Pancreas (tissue), 10 donors: ENCODE measurements at regions not wholly inside any gene's neighbourhood (a gene's known extent, or its start where the extent isn't known, plus 50 kb on each side); places are given as distances from the start of the nearest gene placed in this dataset.

ENCODE experiments used
- ATAC-seq, 4 donors: fragments of 200-7000 bp; cut with Tn5 transposase; one replicate each; pipeline versions ENCODE4 v1.8.0 to v1.9.1; 2020; ENCODE audit warnings: mild to moderate bottlenecking in 4 of 4, moderate library complexity in 4 of 4
- DNase-seq, 6 donors: peaks; one replicate each; pipeline ENCODE4 v3.0.0-alpha.2; 2020
- FAIRE-seq: peaks from 2 replicates; lab custom pipeline; 2012; peaks lifted over from hg19 to GRCh38; lab: Jason Lieb, UNC
- H3K27ac ChIP-seq, 4 donors: fragments of 200-600 bp; sonication (generic); 1 replicate in 3 of 4; 2 replicates in 1 of 4; pipeline versions ENCODE4 v1.5.0 to v1.8.0; 2020
- H3K27me3 ChIP-seq, 4 donors: fragments of 200-600 bp; one replicate each; pipeline ENCODE4 v1.8.0; 2021
- H3K36me3 ChIP-seq, 3 donors: fragments of 200-600 bp; sonication (generic) in 1 of 3; one replicate each; pipeline versions ENCODE4 v1.5.0 to v1.8.0; 2020 to 2021
- H3K4me1 ChIP-seq, 3 donors: fragments of 200-600 bp; one replicate each; pipeline ENCODE4 v1.8.0; 2021
- H3K4me3 ChIP-seq, 4 donors: fragments of 200-600 bp; sonication (generic) in 2 of 4; one replicate each; pipeline versions ENCODE4 v1.5.0 to v1.8.0; 2020 to 2021
- H3K9me3 ChIP-seq, 4 donors: fragments of 200-600 bp; one replicate each; pipeline ENCODE4 v1.8.0; 2021
- WGBS, 2 donors: extraction: QIAGEN DNeasy Blood & Tissue Kit; methylation state at CpG; one replicate each; pipeline ENCODE4 v1.1.7; 2013; 5-methylcytosine and 5-hydroxymethylcytosine counted together
- intact Hi-C, 3 donors: fragments of 100-400 bp; cut with DNase I; formaldehyde crosslinking; loops; one replicate each; pipeline versions ENCODE4 v1.11.1 to v1.14.2; 2022
- TF ChIP-seq, protein P1 (sequence below), 4 donors: fragments of 200-600 bp; sonication (generic) in 3 of 4; IDR thresholded peaks; one replicate each; pipeline versions ENCODE4 v1.5.0 to v1.8.0; 2021; ENCODE audit warnings: antibody characterized with exemption in 4 of 4
- donor health status: healthy with polysubstance abuse.
- donor health status: DM: no; HTN: no; CAD: no; lungs with moderate emphysema.
- donor health status: DM: no; HTN: no; CAD: no.
- donor health status: control.
- donor health status: control.
- donor health status: Bipolar disorder and iron deficiency.
- donor health status: DM: yes; HTN: yes; CAD: no.
- donor health status: DM: no; HTN: no; CAD: no.
- donor health status: DM: no; HTN: no; CAD: no.
- donor health status: DM: yes; HTN: yes; CAD: no.

DNA sequence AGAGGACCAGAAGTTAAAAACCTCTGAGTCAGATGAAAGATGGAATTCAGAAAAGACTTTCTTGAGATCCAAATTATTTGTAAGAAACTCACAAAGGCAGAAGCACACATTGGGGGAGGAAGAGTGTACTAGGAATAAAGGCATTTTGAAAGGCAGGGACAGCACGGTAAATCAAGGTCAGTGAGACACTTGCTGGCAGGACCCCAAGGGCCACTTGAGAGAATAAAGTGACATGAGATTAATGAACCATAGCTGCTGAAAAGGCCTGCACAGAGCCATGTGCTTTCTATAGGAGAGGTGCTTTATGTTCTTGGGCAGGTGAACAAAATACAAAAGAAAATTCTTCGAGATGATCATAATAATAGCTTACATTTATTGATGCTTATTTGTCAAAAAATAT lies 929.9 kb upstream of the MBL2 start:
- Histone ChIP-seq H3K9me3 (no peaks in the 10 kb centered on the region), H3K27me3 (no peaks in the 10 kb centered on the region), H3K27ac (no peak overlapping the region), H3K4me3 (no peak overlapping the region), H3K36me3 (no peaks in the 10 kb centered on the region), H3K4me1 (no peaks in the 10 kb centered on the region)
- ATAC-seq (no peak), DNase-seq (no peak), FAIRE-seq (no peak)
- WGBS, 2 donors, result 39 to 49% methylated on average over 2 of the region's 2 CpGs
- intact Hi-C loops, result no loop called here
- TF ChIP-seq, protein P1, sequence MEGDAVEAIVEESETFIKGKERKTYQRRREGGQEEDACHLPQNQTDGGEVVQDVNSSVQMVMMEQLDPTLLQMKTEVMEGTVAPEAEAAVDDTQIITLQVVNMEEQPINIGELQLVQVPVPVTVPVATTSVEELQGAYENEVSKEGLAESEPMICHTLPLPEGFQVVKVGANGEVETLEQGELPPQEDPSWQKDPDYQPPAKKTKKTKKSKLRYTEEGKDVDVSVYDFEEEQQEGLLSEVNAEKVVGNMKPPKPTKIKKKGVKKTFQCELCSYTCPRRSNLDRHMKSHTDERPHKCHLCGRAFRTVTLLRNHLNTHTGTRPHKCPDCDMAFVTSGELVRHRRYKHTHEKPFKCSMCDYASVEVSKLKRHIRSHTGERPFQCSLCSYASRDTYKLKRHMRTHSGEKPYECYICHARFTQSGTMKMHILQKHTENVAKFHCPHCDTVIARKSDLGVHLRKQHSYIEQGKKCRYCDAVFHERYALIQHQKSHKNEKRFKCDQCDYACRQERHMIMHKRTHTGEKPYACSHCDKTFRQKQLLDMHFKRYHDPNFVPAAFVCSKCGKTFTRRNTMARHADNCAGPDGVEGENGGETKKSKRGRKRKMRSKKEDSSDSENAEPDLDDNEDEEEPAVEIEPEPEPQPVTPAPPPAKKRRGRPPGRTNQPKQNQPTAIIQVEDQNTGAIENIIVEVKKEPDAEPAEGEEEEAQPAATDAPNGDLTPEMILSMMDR (IDR thresholded peaks at IDR 0.05), result no peak

DNA sequence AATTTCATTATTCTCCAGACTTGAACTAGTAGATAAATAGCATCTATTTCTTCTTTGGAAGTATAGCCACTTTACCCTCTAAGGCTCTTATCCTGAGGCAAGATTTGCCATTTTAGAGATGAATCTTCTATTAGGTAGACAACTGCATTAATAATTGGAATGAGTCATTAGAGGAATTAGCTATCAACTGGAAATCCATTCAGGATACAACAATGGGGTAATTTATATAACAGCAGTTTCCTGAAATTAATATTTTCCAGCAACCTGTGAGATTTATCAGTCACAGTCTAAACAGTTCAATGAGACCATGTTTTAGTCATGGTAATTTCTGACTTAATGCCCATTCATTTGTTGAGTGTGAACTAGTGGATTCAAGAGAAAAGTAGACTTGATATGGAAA lies 928.6 kb upstream of the MBL2 start:
- no peak for FAIRE-seq
- DNase-seq, result no peak
- Histone ChIP-seq H3K36me3 (no peaks in the 10 kb centered on the region), H3K27me3 (no peaks in the 10 kb centered on the region), H3K9me3 (no peaks in the 10 kb centered on the region), H3K27ac (no peak overlapping the region), H3K4me1 (no peaks in the 10 kb centered on the region), H3K4me3 (no peak overlapping the region)
- ATAC-seq, result no peak
- TF ChIP-seq, protein P1 (IDR thresholded peaks at IDR 0.05), result no peak
- intact Hi-C loops, result no loop called here

DNA sequence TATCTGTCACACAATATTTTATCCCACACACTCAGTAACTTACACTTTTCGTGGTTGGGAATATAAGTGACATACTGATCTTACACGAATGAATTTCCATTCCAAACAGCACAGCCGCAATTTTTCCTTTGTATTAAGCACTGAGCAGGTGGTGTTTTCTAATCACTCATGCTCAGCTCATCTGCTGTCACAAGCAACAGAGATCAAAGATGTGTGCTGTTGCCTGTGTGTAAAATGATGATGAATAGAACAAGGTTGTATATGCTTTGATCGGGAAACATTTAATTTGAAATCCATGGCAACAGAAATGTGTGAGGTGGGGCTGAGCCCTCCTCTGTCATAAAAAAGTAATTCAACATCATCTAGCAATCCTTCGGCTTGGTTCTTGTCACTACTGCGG lies 927.7 kb upstream of the MBL2 start:
- Histone ChIP-seq H3K36me3 (no peaks in the 10 kb centered on the region), H3K9me3 (no peaks in the 10 kb centered on the region), H3K27ac (no peak overlapping the region), H3K4me3 (no peak overlapping the region), H3K4me1 (no peaks in the 10 kb centered on the region), H3K27me3 (no peaks in the 10 kb centered on the region)
- no peak for DNase-seq
- no peak for FAIRE-seq
- intact Hi-C loops, result no loop called here
- WGBS, 2 donors, result 34 to 35% methylated on average over 6 of the region's 6 CpGs
- no peak for ATAC-seq
- TF ChIP-seq, protein P1 (IDR thresholded peaks at IDR 0.05), result no peak

DNA sequence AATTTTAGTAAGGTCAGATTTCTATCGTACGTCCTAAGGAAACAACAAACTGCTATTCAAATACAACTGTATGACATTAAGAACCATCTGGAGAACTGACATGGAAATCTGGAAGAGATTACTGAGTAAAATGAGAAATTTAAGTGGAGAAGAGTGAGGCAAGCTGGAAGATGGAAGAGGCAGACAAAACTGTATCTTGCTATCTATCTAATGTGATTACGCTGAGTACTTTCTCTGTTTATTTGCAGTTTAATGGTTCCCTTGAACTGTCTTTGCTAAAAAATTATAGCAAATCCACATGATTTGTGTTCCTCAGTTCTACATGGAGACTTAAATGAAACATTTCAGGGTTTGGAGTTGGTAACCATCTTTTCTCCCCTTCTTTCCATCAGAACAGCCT lies 927.1 kb upstream of the MBL2 start:
- Histone ChIP-seq H3K4me3 (no peak overlapping the region), H3K27me3 (no peaks in the 10 kb centered on the region), H3K9me3 (no peaks in the 10 kb centered on the region), H3K36me3 (no peaks in the 10 kb centered on the region), H3K27ac (no peak overlapping the region), H3K4me1 (no peaks in the 10 kb centered on the region)
- no peak for FAIRE-seq
- intact Hi-C loops, result no loop called here
- no peak for DNase-seq
- TF ChIP-seq, protein P1 (IDR thresholded peaks at IDR 0.05), result no peak
- WGBS, 2 donors, result 73 to 90% methylated on average over 3 of the region's 3 CpGs
- no peak for ATAC-seq

DNA sequence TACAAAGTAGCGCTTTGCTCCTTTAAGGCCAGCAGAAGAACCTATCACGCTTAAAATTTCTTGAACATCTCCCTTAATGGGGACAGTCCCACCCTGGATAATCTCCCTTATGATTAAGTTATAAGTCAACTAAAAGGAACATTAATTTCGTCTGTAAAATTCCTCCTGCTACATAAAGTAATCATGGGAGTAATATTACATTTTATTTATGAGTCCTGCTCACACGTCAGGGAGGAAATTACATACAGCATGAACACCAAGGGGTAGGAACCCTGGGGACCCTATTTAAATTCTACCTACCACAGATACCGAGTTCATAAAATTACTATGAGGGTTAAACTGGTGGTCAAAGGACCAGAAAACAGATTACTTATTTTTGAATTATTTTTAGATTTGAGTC lies 926.6 kb upstream of the MBL2 start:
- no peak for FAIRE-seq
- no peaks in the 10 kb centered on the region for H3K27me3 ChIP-seq
- TF ChIP-seq, protein P1 (IDR thresholded peaks at IDR 0.05), result no peak
- no peak for ATAC-seq
- no peak for DNase-seq
- no peaks in the 10 kb centered on the region for H3K36me3 ChIP-seq
- no peak overlapping the region for H3K4me3 ChIP-seq
- H3K9me3 ChIP-seq, result no peaks in the 10 kb centered on the region
- no peak overlapping the region for H3K27ac ChIP-seq
- intact Hi-C loops, result no loop called here
- WGBS, 2 donors, result 72 to 77% methylated on average over 5 of the region's 5 CpGs
- H3K4me1 ChIP-seq, result no peaks in the 10 kb centered on the region
